Fibroblast of gingiva (primary cell): ENCODE measurements at regions not wholly inside any gene's neighbourhood (a gene's known extent, or its start where the extent isn't known, plus 50 kb on each side); places are given as distances from the start of the nearest gene placed in this dataset.
A peak's percentile ranks its signal among the peaks of the same experiment; 100 is the strongest.

ENCODE experiments used
- DNase-seq: peaks from one replicate; pipeline ENCODE4 v3.0.0-alpha.2; 2011; ENCODE audit warnings: low read depth

GRCh38 chrX:54615109-54615508 lies 85.1 kb downstream of the GNL3L start:
- DNase-seq, result no peak

- DNase-seq, result peak; percentile 14
These were observed 103.6 kb downstream of the GNL3L start for GRCh38 chrX:54633641-54634040.

- no peak for DNase-seq
These were observed 109.0 kb downstream of the GNL3L start for GRCh38 chrX:54639018-54639345.

DNA sequence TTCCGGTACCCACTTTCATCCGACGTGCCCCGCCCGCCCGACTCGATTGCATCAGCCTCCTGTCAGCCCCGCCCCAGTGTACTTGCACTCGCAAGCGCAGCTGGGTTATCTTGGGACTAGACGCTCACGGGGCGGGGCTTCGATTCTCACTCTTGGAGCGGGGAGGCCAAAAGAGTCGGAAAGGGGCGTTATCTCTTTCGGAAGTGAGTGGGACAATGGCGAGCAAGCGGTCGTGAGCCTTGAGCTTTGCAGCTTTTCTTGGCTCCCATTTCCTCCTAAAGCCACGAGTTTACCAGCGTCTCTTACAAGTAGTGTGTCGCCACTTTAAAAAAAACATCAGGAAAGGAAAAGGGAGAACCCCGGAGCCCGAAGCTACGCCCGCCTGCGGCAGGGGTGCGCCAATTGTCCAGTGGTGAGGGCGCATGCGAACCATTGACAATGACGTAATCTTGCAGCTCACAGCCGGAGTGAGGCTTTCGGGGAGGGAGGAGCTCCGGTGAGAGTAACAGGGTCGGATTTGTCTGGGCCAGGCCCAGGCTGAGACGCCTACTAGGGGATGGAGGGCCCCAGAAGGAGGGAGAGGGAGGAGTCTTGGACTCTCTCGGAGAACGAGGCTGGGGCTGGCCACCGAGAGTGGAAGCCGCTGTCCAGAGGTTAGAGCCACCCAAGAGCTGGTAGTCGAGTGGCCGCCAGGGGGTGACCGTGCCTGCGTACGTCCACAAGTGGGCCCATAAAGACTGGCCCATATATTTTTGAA lies 109.5 kb downstream of the GNL3L start:
- DNase-seq, result peak; percentile 97

GRCh38 chrX:54640103-54640690 lies 110.2 kb downstream of the GNL3L start:
- DNase-seq, result peak; percentile 3

GRCh38 chrX:54640736-54641135 lies 110.7 kb downstream of the GNL3L start:
- peak; percentile 78 for DNase-seq

DNA sequence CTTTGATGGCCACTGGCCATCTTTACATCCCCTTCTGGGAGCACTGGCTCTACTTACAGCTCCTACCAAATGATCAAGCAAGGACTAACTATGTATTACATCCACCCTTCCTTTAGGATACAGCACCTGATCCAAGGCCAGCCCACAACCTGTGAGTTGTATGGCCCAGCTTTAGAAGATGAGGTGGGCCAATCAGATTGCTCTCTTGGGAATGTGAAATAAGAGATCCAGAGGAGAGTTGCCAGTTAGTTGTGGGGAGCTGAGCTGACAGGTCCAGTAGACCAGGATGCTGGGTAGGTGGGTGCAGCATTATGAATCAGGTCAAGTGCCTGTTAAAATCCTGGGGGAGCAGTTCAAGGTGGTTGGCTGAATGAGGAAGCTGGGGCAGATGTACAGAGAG lies 111.5 kb downstream of the GNL3L start:
- DNase-seq, result no peak

- peak; percentile 1 for DNase-seq
These were observed 117.6 kb downstream of the GNL3L start for GRCh38 chrX:54647607-54648006.

GRCh38 chrX:54659547-54659946 lies 129.5 kb downstream of the GNL3L start:
- no peak for DNase-seq

GRCh38 chrX:54675762-54676161 lies 122.3 kb downstream of the ITIH6 start:
- DNase-seq, result no peak

- no peak for DNase-seq
These were observed 102.8 kb downstream of the ITIH6 start for GRCh38 chrX:54695231-54695630.

DNA sequence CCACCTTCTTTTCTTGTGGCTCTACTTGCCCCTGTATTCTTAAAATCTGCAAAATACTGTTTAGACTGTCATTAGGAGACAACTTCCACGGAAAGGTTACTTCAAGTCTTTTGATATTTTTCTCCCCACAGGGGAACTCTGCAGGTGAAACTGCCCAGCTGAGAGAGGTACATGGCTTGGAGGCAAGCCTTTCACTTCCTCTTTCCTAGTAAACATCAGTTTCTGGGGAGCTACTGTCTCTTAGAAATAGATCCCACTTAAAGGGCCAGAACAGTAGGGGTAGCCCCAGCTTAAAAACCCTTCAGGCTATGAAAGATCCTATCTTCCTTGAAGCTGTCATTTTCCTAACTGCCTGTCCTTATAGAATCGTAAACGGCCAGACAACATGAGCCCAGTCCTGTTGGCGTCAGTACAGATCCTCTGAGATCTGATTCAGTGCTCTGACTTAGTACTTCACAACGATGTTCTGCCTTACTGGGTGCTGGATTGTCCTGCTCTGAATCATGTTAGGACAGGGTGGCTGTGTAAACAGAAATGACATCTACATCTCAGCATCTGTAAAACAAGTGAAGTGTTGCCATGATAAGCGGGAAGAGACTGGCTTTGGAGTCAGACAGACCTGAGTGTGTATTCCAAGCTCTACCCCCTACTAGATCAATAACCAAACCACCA lies 102.1 kb downstream of the ITIH6 start:
- no peak for DNase-seq
